Gastroesophageal sphincter (tissue), 4 donors: ENCODE measurements at regions not wholly inside any gene's neighbourhood (a gene's known extent, or its start where the extent isn't known, plus 50 kb on each side); places are given as distances from the start of the nearest gene placed in this dataset.

ENCODE experiments used
- ATAC-seq: fragments of 150-250 bp; one replicate; pipeline ENCODE4 v1.9.1; 2016; ENCODE audit warnings: mild to moderate bottlenecking, moderate library complexity
- H3K27ac ChIP-seq, 4 donors: fragments of 200-600 bp; sonication (generic) in 3 of 4; 1 replicate in 3 of 4; 2 replicates in 1 of 4; pipeline ENCODE4 v1.5.1; 2016 to 2019
- H3K27me3 ChIP-seq: fragments of 200-600 bp; sonication (generic); one replicate; pipeline ENCODE4 v1.5.1; 2019
- H3K36me3 ChIP-seq, 2 donors: fragments of 200-600 bp; sonication (generic); one replicate each; pipeline ENCODE4 v1.5.1; 2019; ENCODE audit warnings: control low read depth in 1 of 2
- H3K4me1 ChIP-seq, 3 donors: fragments of 200-600 bp; sonication (generic); 1 replicate in 2 of 3; 2 replicates in 1 of 3; pipeline ENCODE4 v1.5.1; 2016 to 2019; ENCODE audit warnings: control low read depth in 2 of 3
- H3K4me3 ChIP-seq, 2 donors: fragments of 200-600 bp; sonication (generic); one replicate each; pipeline ENCODE4 v1.5.1; 2019; ENCODE audit warnings: mild to moderate bottlenecking in 1 of 2, moderate library complexity in 1 of 2
- H3K9me3 ChIP-seq, 3 donors: fragments of 200-600 bp; sonication (generic); one replicate each; pipeline ENCODE4 v1.5.1; 2017 to 2019; ENCODE audit warnings: control low read depth in 2 of 3
- EP300 ChIP-seq: sonication (generic); formaldehyde crosslinking; IDR thresholded peaks from one replicate; pipeline ENCODE4 v1.6.1; 2017; ENCODE audit warnings: antibody characterized with exemption, mild to moderate bottlenecking
- POLR2A ChIP-seq, 2 donors: fragments of 450-650 bp; IDR thresholded peaks; one replicate each; pipeline ENCODE4 v1.6.1; 2017; ENCODE audit warnings: antibody characterized with exemption in 2 of 2, mild to moderate bottlenecking in 2 of 2, moderate library complexity in 1 of 2
- POLR2AphosphoS5 ChIP-seq: sonication (generic); formaldehyde crosslinking; IDR thresholded peaks from one replicate; pipeline ENCODE4 v1.6.1; 2017; ENCODE audit warnings: antibody characterized with exemption
- WGBS, 2 donors: methylation state at CpG; one replicate each; pipeline ENCODE4 v1.1.5; 2018; ENCODE audit warnings: low coverage in 1 of 2; 5-methylcytosine and 5-hydroxymethylcytosine counted together
- TF ChIP-seq, protein P1 (sequence below), 4 experiments: fragments of 200-600 bp in 2 of 4; fragments of 450-650 bp in 2 of 4; sonication (generic) in 1 of 4; IDR thresholded peaks; one replicate each; pipeline ENCODE4 v1.5.1; 2017 to 2019; ENCODE audit warnings: antibody characterized with exemption in 4 of 4, mild to moderate bottlenecking in 2 of 4, moderate library complexity in 2 of 4

DNA sequence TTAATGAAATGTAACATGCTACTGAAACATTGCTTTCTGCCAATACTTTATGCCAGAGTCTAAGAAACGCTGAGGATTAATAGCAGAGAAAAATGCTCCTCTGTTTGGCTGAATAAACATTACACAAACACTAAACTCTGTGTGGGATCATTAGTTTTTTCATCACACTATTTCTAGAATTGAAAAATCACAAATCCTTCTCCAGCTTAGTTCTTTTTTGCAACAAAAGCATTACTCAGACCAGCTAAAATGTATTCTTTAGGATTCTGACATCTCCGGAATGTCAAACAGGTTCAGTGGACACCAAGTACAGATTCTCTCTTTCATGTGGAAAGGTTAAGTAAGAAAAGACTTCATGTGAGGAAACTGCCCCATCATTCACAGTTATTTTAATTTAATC is 226.9 kb downstream of the SIM1 start:
- Histone ChIP-seq H3K27ac (no peak overlapping the region), H3K9me3 (no peaks in the 10 kb centered on the region), H3K4me3 (no peak overlapping the region), H3K27me3 (peaks cover 8% of the 10 kb centered on the region), H3K36me3 (no peaks in the 10 kb centered on the region), H3K4me1 (no peaks in the 10 kb centered on the region)
- 40 to 46% methylated on average over 2 of the region's 2 CpGs for WGBS, 2 donors
- TF ChIP-seq POLR2A (IDR thresholded peaks at IDR 0.05) = no peak
- TF ChIP-seq, protein P1, sequence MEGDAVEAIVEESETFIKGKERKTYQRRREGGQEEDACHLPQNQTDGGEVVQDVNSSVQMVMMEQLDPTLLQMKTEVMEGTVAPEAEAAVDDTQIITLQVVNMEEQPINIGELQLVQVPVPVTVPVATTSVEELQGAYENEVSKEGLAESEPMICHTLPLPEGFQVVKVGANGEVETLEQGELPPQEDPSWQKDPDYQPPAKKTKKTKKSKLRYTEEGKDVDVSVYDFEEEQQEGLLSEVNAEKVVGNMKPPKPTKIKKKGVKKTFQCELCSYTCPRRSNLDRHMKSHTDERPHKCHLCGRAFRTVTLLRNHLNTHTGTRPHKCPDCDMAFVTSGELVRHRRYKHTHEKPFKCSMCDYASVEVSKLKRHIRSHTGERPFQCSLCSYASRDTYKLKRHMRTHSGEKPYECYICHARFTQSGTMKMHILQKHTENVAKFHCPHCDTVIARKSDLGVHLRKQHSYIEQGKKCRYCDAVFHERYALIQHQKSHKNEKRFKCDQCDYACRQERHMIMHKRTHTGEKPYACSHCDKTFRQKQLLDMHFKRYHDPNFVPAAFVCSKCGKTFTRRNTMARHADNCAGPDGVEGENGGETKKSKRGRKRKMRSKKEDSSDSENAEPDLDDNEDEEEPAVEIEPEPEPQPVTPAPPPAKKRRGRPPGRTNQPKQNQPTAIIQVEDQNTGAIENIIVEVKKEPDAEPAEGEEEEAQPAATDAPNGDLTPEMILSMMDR (IDR thresholded peaks at IDR 0.05) = no peak
- TF ChIP-seq POLR2AphosphoS5 = no peak
- no peak for TF ChIP-seq EP300
- no peak for ATAC-seq

DNA sequence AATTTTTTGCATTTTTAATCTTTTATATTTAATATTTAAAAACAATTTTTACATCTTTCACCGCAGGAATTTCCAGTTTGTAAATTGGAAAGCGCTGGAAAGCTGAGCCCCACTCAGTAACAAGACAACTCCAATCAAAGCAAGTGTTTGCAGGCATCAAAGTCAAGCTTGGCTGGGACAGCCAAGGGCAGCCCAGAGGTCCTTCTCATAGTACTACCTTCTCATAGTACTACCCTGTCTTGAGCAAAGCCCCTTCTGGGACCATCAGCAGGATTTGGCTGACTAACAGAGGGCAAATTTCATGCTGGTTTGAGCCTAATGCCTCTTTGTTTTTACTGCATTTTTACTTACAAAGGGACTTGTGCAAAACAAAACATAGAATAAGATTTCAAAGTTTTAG is 228.3 kb downstream of the SIM1 start:
- peaks cover 8% of the 10 kb centered on the region for H3K27me3 ChIP-seq
- no peaks in the 10 kb centered on the region for H3K36me3 ChIP-seq
- no peak for ATAC-seq
- TF ChIP-seq POLR2A (IDR thresholded peaks at IDR 0.05) (no peak), POLR2AphosphoS5 (no peak), EP300 (no peak)
- TF ChIP-seq, protein P1 (IDR thresholded peaks at IDR 0.05) = no peak
- H3K27ac ChIP-seq = no peak overlapping the region
- WGBS, 2 donors = 95% methylated on average over 2 of the region's 2 CpGs; no CpG with 5 or more reads in 1 of the 2 donors
- H3K9me3 ChIP-seq = no peaks in the 10 kb centered on the region
- no peaks in the 10 kb centered on the region for H3K4me1 ChIP-seq
- no peak overlapping the region for H3K4me3 ChIP-seq

DNA sequence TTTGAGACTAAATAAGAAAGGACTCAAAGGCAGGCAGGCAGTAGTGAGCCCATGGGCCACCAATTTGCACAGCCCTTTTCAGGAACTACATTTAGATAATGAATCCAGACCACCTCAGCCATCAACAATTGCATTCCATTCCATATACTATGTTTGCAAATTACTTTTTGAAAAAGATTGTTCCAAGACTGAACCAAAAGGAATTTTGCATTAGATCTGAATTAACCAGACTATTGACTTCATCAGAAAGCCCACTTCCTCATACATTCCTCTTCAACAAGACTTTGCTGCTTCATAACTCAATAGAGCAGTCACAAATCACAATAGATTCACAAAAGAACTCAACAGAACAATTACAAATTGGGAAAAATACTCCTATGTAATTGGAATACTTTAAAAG is 229.1 kb downstream of the SIM1 start:
- Histone ChIP-seq H3K4me3 (no peak overlapping the region), H3K27ac (no peak overlapping the region), H3K27me3 (peaks cover 8% of the 10 kb centered on the region), H3K9me3 (no peaks in the 10 kb centered on the region), H3K4me1 (no peaks in the 10 kb centered on the region), H3K36me3 (no peaks in the 10 kb centered on the region)
- no peak for TF ChIP-seq POLR2A (IDR thresholded peaks at IDR 0.05)
- TF ChIP-seq EP300 = no peak
- TF ChIP-seq, protein P1 (IDR thresholded peaks at IDR 0.05) = no peak
- TF ChIP-seq POLR2AphosphoS5 = no peak
- ATAC-seq = no peak

DNA sequence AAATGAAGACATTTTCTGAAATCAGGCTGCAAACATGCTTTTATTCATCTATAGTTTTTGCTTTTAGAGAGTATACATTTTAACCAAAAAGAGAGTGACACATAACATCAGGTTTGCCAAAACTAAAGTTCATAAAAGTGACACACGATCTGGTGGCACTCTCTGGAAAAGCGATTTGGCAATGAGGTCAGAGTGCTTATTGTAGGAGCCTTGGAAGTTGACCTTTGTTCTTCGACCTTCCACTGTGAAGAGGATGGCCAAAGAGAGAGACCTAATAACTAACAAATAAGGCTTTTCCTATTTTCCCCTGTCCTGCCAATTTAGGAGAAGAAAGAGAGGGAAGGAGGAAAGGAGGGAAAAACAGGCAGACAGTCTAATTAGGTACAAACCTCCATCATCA is 230.1 kb downstream of the SIM1 start:
- Histone ChIP-seq H3K4me1 (no peaks in the 10 kb centered on the region), H3K9me3 (no peaks in the 10 kb centered on the region), H3K27me3 (peaks cover 8% of the 10 kb centered on the region), H3K4me3 (no peak overlapping the region), H3K27ac (no peak overlapping the region), H3K36me3 (no peaks in the 10 kb centered on the region)
- TF ChIP-seq POLR2AphosphoS5 (no peak), EP300 (no peak), POLR2A (IDR thresholded peaks at IDR 0.05) (no peak)
- TF ChIP-seq, protein P1 (IDR thresholded peaks at IDR 0.05) = no peak
- WGBS, 2 donors = 70% methylated on average over 3 of the region's 3 CpGs
- no peak for ATAC-seq

DNA sequence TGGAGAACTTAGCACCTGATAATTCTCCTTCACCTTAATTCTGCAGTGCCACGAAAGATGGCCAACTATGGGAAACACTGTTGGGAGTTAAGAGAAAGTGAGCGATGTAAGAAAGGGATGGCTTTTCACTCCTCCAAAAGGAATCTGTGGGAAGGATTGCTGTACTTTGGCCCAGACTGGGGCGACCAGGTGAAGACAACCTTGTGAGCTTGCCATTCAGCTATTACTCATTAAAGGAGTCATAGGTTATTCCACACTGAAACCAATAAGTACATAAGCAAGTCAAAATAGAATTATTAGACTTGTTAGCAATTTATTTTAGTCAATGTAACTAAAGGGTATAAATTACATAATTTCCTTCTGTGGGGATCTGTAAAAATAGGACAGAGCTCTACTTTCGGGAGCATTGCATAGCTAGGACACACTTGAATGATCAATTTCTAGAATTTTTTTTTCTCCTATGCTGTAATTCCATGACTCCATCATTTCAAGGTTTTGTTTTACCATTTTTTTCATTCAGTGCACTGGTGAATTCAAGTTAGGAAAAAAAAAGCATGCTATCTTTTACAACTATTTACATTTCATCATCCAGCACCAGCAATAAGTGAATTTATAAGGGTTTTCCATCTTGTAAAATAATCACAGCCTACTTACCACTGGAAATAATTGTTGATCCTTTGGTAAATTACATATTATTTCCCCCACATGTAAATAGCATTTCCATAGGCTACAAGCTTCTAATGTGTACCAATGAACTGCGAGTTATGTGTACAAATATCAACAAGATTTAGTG is 231.7 kb downstream of the SIM1 start:
- Histone ChIP-seq H3K4me1 (peaks cover 0 to 6% (median 4%) of the 10 kb centered on the region in 3 donors), H3K36me3 (no peaks in the 10 kb centered on the region), H3K9me3 (no peaks in the 10 kb centered on the region), H3K27ac (no peak overlapping the region), H3K27me3 (peaks cover 8% of the 10 kb centered on the region), H3K4me3 (no peak overlapping the region)
- no peak for ATAC-seq
- no peak for TF ChIP-seq POLR2AphosphoS5
- TF ChIP-seq EP300 = no peak
- no peak for TF ChIP-seq POLR2A (IDR thresholded peaks at IDR 0.05)
- TF ChIP-seq, protein P1 (IDR thresholded peaks at IDR 0.05) = no peak
- 84 to 93% methylated on average over 5 of the region's 5 CpGs for WGBS, 2 donors
